ENCODE measurements at regions not wholly inside any gene's neighbourhood (a gene's known extent, or its start where the extent isn't known, plus 50 kb on each side); places are given as distances from the start of the nearest gene placed in this dataset.

- TF ChIP-seq CTCF (IDR thresholded peaks at IDR 0.05) (no peak), IRF2 (CRISPR knock-in tag; IDR thresholded peaks at IDR 0.05; ENCODE audit: borderline replicate concordance, low read depth) (no peak), CDX4 (CRISPR knock-in tag; IDR thresholded peaks at IDR 0.05; ENCODE audit: borderline replicate concordance) (no peak), MLX (CRISPR knock-in tag; IDR thresholded peaks at IDR 0.05) (no peak)
Observed at GRCh38 chr11:38365274-38365673, 1767.2 kb upstream of the RAG2 start.

Data from WTC11 (cell line).